ENCODE measurements at regions not wholly inside any gene's neighbourhood (a gene's known extent, or its start where the extent isn't known, plus 50 kb on each side); places are given as distances from the start of the nearest gene placed in this dataset.

DNA sequence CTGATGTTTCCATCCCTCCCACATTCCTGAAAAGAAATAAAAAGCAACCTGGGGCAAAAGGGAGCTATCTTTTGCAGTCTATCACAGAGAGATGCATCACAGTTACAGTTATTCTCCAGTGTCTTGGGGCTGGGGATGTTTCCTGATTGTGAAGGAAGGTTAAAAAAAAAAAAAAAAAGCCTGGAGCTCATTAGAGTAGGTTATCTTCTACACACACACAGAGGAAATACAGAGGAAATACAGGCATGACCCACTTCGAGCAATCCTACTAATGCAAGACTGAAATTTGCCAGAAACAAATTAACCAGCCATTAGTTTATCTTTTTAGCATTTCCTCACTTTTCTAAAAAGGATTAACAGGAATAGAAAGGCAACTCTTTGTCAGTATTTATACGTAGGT is 89.4 kb upstream of the CLMP start:
- TF ChIP-seq, protein P1, sequence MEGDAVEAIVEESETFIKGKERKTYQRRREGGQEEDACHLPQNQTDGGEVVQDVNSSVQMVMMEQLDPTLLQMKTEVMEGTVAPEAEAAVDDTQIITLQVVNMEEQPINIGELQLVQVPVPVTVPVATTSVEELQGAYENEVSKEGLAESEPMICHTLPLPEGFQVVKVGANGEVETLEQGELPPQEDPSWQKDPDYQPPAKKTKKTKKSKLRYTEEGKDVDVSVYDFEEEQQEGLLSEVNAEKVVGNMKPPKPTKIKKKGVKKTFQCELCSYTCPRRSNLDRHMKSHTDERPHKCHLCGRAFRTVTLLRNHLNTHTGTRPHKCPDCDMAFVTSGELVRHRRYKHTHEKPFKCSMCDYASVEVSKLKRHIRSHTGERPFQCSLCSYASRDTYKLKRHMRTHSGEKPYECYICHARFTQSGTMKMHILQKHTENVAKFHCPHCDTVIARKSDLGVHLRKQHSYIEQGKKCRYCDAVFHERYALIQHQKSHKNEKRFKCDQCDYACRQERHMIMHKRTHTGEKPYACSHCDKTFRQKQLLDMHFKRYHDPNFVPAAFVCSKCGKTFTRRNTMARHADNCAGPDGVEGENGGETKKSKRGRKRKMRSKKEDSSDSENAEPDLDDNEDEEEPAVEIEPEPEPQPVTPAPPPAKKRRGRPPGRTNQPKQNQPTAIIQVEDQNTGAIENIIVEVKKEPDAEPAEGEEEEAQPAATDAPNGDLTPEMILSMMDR (IDR thresholded peaks at IDR 0.05) = no peak
- no peak for TF ChIP-seq POLR2A (IDR thresholded peaks at IDR 0.05)

Measured in esophagus squamous epithelium (tissue), 4 donors.